Pulmonary artery endothelial cell (primary cell): ENCODE measurements at regions not wholly inside any gene's neighbourhood (a gene's known extent, or its start where the extent isn't known, plus 50 kb on each side); places are given as distances from the start of the nearest gene placed in this dataset.
"Not testable (repeated sequence)": the region's sequence is repeated elsewhere in the genome, so short reads cannot be mapped to it uniquely, and the experiment has no call there.

Experiments
- DNase-seq: peaks from one replicate; pipeline ENCODE4 v3.0.0-alpha.2; 2011; ENCODE audit warnings: low read depth, low spot score

DNA sequence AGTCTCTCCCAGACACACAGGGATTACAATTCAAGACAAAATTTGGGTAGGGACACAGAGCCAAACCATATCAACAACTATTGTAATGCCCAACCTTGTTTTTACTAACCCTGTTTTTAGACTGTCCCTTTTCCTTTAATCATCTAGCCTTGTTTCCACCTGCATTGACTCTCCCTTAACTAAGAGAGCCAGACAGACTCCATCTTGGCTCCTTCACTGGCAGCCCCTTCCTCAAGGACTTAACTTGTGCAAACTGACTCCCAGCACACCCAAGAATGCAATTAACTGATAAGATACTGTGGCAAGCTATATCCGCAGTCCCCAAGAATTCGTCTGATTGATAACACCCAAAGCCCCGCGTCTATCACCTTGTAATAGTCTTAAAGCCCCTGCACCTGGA is 151.8 kb upstream of the DGKB start:
- not testable (repeated sequence) for DNase-seq

DNA sequence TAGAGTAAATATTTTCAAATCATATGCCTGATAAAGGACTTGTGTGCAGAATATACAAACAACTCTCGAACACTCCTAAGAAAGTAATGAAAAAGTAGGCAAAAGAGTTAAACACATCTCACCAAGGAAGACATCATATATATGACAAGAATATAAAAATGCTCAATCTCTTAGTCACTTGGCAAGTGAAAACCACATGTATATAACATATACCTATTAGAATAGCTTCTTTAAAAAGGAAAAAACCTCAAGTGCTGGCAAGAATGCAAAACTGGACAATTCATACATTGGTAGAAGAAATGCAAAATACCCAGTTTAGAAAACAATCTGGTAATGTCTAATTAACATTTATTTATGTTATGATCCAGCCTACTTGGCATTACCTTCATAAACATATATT is 146.6 kb upstream of the DGKB start:
- no peak for DNase-seq

- DNase-seq: no peak
Measured at GRCh38 chr7:15046861-15047260, 144.3 kb upstream of the DGKB start.

DNA sequence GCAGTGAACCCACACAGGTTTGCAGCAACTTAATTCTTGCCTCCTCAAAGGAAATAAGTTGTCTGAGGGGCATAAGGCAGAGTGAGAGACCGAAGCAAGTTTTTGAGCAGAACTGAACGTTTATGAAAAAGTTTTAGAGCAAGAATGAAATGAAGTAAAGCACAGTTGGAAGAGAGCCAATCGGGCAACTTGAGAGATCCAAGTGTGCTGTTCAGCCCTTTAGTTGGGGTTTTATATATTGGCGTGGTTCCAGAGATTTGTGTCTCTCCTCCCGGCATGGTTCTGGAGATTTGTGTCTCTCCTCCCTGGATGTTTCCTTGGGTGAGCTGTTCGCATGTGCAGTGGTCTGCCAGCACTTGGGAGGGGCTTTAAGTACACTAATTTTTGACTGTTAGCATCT is 141.4 kb upstream of the DGKB start:
- no peak for DNase-seq

GRCh38 chr7:15042285-15043065 is 139.9 kb upstream of the DGKB start:
- no peak for DNase-seq

GRCh38 chr7:15041226-15041625 is 138.7 kb upstream of the DGKB start:
- DNase-seq: no peak

DNA sequence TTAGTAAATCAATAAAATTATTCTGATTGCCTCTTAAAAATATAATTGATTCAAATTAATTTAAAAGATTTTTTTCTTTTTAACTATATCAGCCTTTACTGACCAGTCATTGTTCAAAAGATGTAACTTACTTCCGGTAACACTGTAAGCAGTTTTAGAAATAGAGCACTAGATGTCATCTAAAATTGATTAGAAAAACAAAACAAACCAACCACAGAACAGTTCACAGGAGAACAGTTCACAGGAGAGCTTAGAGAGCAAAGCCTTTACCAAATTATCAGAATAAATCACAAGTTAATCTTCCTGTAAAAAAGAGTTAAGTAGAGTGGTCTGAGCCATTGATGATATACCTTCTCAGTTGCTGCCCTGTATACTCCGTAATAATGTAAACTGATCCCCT is 133.3 kb upstream of the DGKB start:
- no peak for DNase-seq

DNA sequence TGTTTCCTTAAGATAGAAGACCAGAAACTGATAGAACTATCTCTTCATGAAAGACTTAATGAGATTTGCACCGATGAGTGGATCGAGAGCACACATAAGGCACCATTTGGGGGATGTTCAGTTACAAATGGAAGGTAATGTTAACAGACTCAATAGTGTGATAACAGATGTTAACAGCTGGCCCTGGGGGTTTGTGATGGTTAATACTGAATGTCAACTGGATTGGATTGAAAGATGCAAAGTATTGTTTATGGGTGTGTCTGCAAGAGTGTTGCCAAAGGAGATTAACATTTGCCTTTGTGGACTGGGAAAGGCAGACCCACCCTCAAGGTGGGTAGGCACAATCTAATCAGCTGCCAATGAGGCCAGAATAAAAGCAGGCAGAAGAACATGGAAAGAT is 130.5 kb upstream of the DGKB start:
- DNase-seq: no peak

GRCh38 chr7:15018981-15019380 is 116.4 kb upstream of the DGKB start:
- DNase-seq: no peak

GRCh38 chr7:15016766-15017165 is 114.2 kb upstream of the DGKB start:
- DNase-seq: no peak

DNA sequence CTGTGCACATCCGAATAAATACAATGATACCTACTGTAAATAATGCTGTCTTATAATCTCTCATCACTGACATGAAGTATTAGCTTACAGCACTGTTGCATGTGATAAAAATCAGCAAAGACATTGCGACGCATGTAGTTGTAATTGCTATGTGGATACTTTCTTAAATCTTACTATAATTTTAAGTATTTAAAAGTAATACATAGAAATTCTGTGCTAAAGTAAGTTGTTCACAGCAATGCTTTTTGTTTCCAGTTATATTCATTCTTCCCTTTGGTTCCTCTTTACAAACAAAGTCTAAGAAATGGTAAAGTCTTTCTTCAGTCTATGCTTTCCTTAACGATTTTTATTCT is 113.7 kb upstream of the DGKB start:
- DNase-seq: no peak

DNA sequence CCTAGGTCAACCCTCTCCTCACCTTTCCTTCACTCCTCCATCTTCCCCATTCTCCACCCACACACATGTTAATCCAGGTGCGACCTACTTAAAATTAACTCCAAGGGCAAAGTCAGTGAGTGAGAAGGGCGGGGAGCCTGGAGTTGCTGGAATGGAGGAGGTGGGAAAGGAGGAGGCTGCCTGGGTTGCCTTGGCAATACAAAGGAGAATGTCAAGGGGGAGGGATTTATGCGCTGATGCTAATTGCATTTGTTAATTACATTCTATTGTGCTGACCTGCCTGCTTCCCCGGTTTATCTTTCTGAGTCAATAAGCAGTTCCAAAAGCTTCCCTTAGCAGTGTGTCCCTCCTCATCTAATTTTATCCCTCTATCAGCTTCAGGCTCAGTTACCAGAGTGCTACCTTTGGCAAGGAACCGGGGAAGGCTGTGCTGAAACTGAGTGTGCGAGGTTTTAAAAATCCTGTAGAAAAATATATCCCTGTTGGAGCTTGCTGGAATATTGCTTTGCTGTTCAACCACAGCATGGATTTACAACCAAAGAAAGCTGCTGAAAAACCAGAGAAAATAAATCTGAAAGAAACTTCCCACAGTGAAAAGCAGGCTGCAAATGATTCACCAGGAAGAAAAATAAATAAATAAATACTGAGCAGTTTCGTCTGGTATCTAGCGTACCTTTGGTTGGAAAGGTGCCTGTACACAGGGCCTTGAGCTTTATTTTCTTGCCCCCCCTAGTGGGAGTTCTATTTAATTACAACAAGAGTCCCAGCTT is 113.2 kb upstream of the DGKB start:
- peak; percentile 5 for DNase-seq

- DNase-seq: no peak
Measured at GRCh38 chr7:15012135-15012534, 109.6 kb upstream of the DGKB start.

GRCh38 chr7:15011289-15011688 is 108.7 kb upstream of the DGKB start:
- DNase-seq: no peak

DNA sequence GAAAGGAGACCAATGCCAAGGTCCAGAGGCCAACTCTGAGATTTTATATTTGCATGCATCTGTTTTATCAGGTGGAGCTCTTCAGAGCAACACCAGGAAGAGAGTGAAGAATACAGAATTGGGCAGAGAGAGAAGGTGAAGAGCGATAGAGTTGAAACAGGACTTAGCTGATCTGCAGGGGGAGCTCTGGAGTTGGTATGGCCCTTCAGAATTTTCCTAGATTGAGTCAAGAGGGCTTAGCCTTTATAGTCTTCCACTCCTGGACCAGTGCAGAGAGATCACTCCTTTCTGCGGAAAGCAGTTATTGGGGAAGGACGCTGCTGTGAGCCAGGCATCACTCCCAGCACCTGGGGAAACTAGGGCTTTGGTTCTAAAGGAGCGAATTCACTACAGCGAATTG is 105.0 kb upstream of the DGKB start:
- no peak for DNase-seq

GRCh38 chr7:15005672-15006071 is 103.1 kb upstream of the DGKB start:
- no peak for DNase-seq

GRCh38 chr7:15000157-15000556 is 97.6 kb upstream of the DGKB start:
- DNase-seq: no peak

DNA sequence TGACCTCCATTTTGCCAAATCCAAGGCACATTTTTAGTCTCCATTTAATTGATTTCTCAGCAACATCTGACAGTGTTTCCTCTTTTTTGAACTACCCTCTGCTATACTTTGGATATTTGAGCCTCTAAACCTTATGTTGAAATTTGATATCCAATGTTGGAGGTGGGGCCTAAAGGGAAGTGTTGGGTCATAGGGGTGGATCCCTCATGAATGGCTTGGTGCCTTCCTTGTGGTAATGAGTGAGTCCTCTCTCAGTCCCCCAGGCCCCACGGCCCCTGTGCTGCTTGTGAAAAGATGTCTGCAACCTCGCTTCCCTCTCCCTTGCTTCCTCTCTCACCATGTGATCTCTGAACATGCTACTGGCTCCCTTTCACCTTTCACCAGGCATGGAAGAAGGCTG is 96.8 kb upstream of the DGKB start:
- no peak for DNase-seq

- DNase-seq: no peak
Measured at GRCh38 chr7:14995774-14996173, 93.2 kb upstream of the DGKB start.

DNA sequence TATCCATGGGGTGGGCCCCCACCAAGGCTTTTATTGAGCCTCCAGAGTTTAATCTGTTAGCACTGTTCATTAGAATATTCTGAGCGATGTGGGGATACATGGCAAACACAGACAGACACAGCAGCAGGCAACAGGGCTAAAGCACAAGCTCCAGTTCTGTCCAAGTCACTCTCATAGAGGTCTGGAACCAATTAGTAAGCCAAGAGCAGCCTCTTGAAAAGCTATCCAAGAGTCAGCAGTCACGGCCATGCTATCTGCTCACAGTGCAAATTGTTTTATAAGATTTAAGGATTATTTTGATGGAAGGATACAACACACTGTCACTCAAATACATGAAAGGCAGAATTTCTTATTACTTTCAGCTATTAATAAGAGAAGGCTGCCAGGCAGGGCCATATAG is 86.4 kb upstream of the DGKB start:
- no peak for DNase-seq

DNA sequence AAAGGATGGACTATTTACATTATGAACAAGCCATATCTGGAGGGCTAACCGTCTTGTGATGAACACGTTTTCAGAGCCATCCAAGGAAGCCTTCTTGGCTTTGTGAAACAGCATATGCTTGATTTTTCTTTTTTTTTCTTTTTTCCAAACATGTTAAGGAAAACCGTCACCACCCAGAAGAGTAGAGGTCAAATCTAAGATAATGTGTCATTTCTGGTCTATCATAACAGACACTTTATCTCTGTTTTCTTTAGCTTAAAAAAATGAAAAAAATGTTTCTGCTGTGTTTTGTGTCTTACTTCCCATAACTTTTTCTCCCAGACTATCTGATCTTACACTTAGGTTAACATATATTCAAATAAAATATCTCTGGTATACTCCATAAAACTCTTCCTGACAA is 76.1 kb upstream of the DGKB start:
- no peak for DNase-seq

DNA sequence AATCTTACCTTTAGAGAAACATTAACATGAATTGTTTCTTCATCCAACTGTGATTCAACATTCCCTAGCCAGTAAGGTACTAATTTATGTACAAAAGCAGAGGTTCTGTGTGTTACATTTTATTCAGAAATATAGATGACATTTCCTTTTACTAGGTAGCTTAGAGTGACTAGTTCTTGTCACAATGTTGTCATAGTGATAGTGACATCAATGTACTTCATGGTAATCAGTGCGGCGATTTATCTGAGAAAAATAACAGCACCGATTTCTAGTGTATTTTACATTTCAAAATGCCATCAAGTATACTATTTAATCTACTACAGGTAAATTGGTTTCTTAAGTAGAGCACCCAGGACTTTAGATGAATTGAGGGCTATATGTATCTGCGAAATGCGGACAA is 72.1 kb upstream of the DGKB start:
- no peak for DNase-seq

DNA sequence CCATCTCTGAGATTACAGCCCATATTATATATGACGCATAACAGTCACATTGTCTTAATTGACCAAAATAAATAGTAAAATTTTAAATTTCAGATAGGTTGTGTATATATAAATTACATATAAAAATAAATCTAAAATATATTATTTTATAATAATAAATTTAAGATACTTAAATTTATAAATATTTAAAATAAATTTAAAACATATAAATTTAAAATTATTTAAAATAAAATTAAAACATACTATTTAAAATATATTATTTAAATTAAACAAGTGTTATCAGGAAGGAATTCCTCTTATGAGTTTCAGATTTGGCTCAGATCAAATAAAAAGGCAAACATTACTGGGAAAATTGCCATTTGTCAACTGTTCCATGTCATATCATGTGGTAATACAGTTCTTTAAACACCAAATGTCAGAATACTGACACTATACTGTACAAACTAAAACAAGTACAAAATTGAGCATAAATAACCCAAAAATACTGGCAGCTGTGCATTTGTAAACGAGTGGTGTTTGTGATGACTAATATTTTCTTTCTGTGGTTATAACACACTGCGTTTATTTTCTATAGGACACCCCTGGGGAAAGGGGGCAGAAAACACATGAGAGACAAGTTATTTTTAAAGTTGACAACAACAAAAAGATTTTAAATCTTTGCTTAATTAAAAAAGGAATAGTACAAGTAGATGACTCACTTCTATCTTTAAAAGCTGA is 71.3 kb upstream of the DGKB start:
- DNase-seq: no peak
